B cell (primary cell): ENCODE measurements at regions not wholly inside any gene's neighbourhood (a gene's known extent, or its start where the extent isn't known, plus 50 kb on each side); places are given as distances from the start of the nearest gene placed in this dataset.

ENCODE experiments used
- ATAC-seq: fragments of 200-7000 bp; cut with Tn5 transposase; one replicate; pipeline ENCODE4 v1.10.0; 2021; ENCODE audit warnings: low read depth, mild to moderate bottlenecking, moderate number of reproducible peaks, moderate library complexity
- CTCF ChIA-PET: fragments of 350-600 bp; sonication (Branson Sonifier 250); formaldehyde crosslinking; loops from one replicate; lab custom pipeline; 2021; ENCODE audit warnings: antibody characterized with exemption, inconsistent platforms; lab: Charles Lee
- POLR2A ChIA-PET: fragments of 350-600 bp; sonication (Branson Sonifier 250); formaldehyde crosslinking; loops from one replicate; lab custom pipeline; 2021; ENCODE audit warnings: antibody characterized with exemption; lab: Charles Lee
- DNase-seq: peaks from one replicate; pipeline ENCODE4 v3.0.0; 2013
- H2AFZ ChIP-seq: 2 replicates; pipeline ENCODE4 v1.6.1; 2012; ENCODE audit warnings: mild to moderate bottlenecking, low read depth, low read length; ENCODE audit not compliant: insufficient read depth, poor library complexity, severe bottlenecking
- H3K27ac ChIP-seq, 2 donors: 1 replicate in 1 of 2; 2 replicates in 1 of 2; pipeline ENCODE4 v1.5.1; 2012 to 2013; ENCODE audit warnings: low read length in 2 of 2, mild to moderate bottlenecking in 2 of 2, moderate library complexity in 1 of 2
- H3K27me3 ChIP-seq, 4 experiments: fragments of 200-600 bp in 1 of 4; sonication (generic) in 1 of 4; replicated peaks in 1 of 4; 1 replicate in 2 of 4; 2 replicates in 2 of 4; pipeline versions ENCODE4 v1.6.1 to v1.7.0; 2013 to 2016; ENCODE audit warnings: low read length in 3 of 4, mild to moderate bottlenecking in 2 of 4, mixed read lengths in 1 of 4, moderate library complexity in 1 of 4; ENCODE audit not compliant: insufficient read depth in 4 of 4, control insufficient read depth in 3 of 4; ENCODE audit errors: control extremely low read depth in 1 of 4
- H3K36me3 ChIP-seq, 2 experiments: replicated peaks in 1 of 2; 1 replicate in 1 of 2; 2 replicates in 1 of 2; pipeline versions ENCODE4 v1.6.1 to v1.7.1; 2013; ENCODE audit warnings: low read length in 1 of 2; ENCODE audit not compliant: insufficient read depth in 2 of 2, control insufficient read depth in 1 of 2; ENCODE audit errors: control extremely low read depth in 1 of 2, extremely low read depth in 1 of 2
- H3K4me1 ChIP-seq, 2 donors: fragments of 200-600 bp in 1 of 2; sonication (generic) in 1 of 2; 1 replicate in 1 of 2; 2 replicates in 1 of 2; pipeline versions ENCODE4 v1.5.1 to v1.6.1; 2013 to 2017; ENCODE audit warnings: low read length in 2 of 2; ENCODE audit not compliant: control insufficient read depth in 2 of 2, insufficient read depth in 2 of 2
- H3K4me2 ChIP-seq: replicated peaks from 2 replicates; pipeline ENCODE3; 2012; ENCODE audit warnings: mild to moderate bottlenecking, low read depth, low read length; ENCODE audit not compliant: poor library complexity, severe bottlenecking
- H3K4me3 ChIP-seq, 5 experiments: fragments of 200-600 bp in 1 of 5; sonication (generic) in 1 of 5; 1 replicate in 3 of 5; 2 replicates in 2 of 5; pipeline versions ENCODE4 v1.5.1 to v1.7.0; 2011 to 2016; ENCODE audit warnings: low read length in 4 of 5, mild to moderate bottlenecking in 4 of 5, low read depth in 2 of 5, control low read depth in 1 of 5, moderate library complexity in 1 of 5; ENCODE audit not compliant: insufficient read depth in 1 of 5; ENCODE audit errors: control extremely low read depth in 1 of 5, extremely low read depth in 1 of 5
- H3K79me2 ChIP-seq: fragments of 200-600 bp; sonication (generic); one replicate; pipeline ENCODE4 v1.6.0; 2016; ENCODE audit warnings: low read length; ENCODE audit not compliant: control insufficient read depth, insufficient read depth
- H3K9ac ChIP-seq: fragments of 200-600 bp; sonication (generic); 2 replicates; pipeline ENCODE4 v1.6.1; 2017; ENCODE audit warnings: mild to moderate bottlenecking, low read length, moderate library complexity
- H3K9me3 ChIP-seq, 3 donors: one replicate each; pipeline versions ENCODE4 v1.6.1 to v1.7.1; 2013; ENCODE audit warnings: low read length in 2 of 3; ENCODE audit not compliant: control insufficient read depth in 2 of 3, insufficient read depth in 1 of 3; ENCODE audit errors: control extremely low read depth in 1 of 3
- H4K20me1 ChIP-seq: 2 replicates; pipeline ENCODE4 v1.6.0; 2012; ENCODE audit warnings: mild to moderate bottlenecking, low read length; ENCODE audit not compliant: insufficient read depth, control insufficient read depth, poor library complexity, severe bottlenecking
- H3K27ac Mint-ChIP-seq: one replicate; pipeline ENCODE4 v1.8.0; 2021; ENCODE audit warnings: mixed read lengths
- H3K27me3 Mint-ChIP-seq: one replicate; pipeline ENCODE4 v1.8.0; 2021; ENCODE audit warnings: mixed read lengths
- H3K4me1 Mint-ChIP-seq: one replicate; pipeline ENCODE4 v1.8.0; 2021; ENCODE audit warnings: mixed read lengths
- H3K4me3 Mint-ChIP-seq: one replicate; pipeline ENCODE4 v1.8.0; 2021; ENCODE audit warnings: mixed read lengths
- H3K9me3 Mint-ChIP-seq: one replicate; pipeline ENCODE4 v1.8.0; 2022; ENCODE audit warnings: mixed read lengths; ENCODE audit not compliant: insufficient read depth
- CTCF ChIP-seq: fragments of 200-600 bp; IDR thresholded peaks from one replicate; pipeline ENCODE4 v1.8.0; 2022; ENCODE audit warnings: antibody characterized with exemption, mild to moderate bottlenecking
- EZH2 ChIP-seq: IDR thresholded peaks from 2 replicates; pipeline ENCODE4 v1.6.1; 2012; ENCODE audit warnings: borderline replicate concordance, low read depth, mild to moderate bottlenecking, moderate library complexity, low read length; ENCODE audit not compliant: insufficient read depth, poor library complexity, severe bottlenecking
- WGBS: methylation state at CpG from one replicate; pipeline ENCODE4 v1.1.5; 2013; ENCODE audit warnings: missing lambda C conversion rate; ENCODE audit not compliant: insufficient coverage; 5-methylcytosine and 5-hydroxymethylcytosine counted together
- intact Hi-C: fragments of 100-400 bp; cut with micrococcal nuclease; formaldehyde crosslinking; loops from one replicate; pipeline ENCODE4 v1.10.0; 2022

- Histone ChIP-seq H3K27ac (no peak overlapping the region), H3K79me2 (no peaks in the 10 kb centered on the region), H3K4me3 (no peak overlapping the region), H4K20me1 (no peaks in the 10 kb centered on the region), H2AFZ (no peak overlapping the region), H3K4me2 (no peak overlapping the region), H3K4me1 (no peaks in the 10 kb centered on the region), H3K36me3 (no peaks in the 10 kb centered on the region), H3K27me3 (no peaks in the 10 kb centered on the region), H3K9ac (no peak overlapping the region), H3K9me3 (peaks cover 0 to 7% (median 0%) of the 10 kb centered on the region in 3 donors)
- ChIA-PET POLR2A (no interaction called here), CTCF (no interaction called here)
- DNase-seq: no peak
- Mint-ChIP-seq H3K27me3 (peaks cover 7% of the 10 kb centered on the region), H3K4me3 (no peak overlapping the region), H3K27ac (no peak overlapping the region), H3K9me3 (no peaks in the 10 kb centered on the region), H3K4me1 (no peaks in the 10 kb centered on the region)
- TF ChIP-seq CTCF (no peak), EZH2 (no peak)
- 93% methylated on average over 7 of the region's 7 CpGs for WGBS
- intact Hi-C loops: no loop called here
- ATAC-seq: no peak
Measured at GRCh38 chr16:9360075-9360474, 268.6 kb downstream of the HAPSTR1 start.

GRCh38 chr16:9362050-9362449, 270.6 kb downstream of the HAPSTR1 start:
- Histone ChIP-seq H4K20me1 (no peaks in the 10 kb centered on the region), H3K4me1 (no peaks in the 10 kb centered on the region), H3K27me3 (no peaks in the 10 kb centered on the region), H3K36me3 (no peaks in the 10 kb centered on the region), H3K4me3 (no peak overlapping the region), H3K27ac (no peak overlapping the region), H3K4me2 (no peak overlapping the region), H3K9ac (no peak overlapping the region), H3K79me2 (no peaks in the 10 kb centered on the region), H2AFZ (no peak overlapping the region), H3K9me3 (peaks cover 0 to 9% (median 0%) of the 10 kb centered on the region in 3 donors)
- POLR2A ChIA-PET: no interaction called here
- TF ChIP-seq EZH2: no peak
- no peak for TF ChIP-seq CTCF
- Mint-ChIP-seq H3K27ac (no peak overlapping the region), H3K4me3 (no peak overlapping the region), H3K4me1 (no peaks in the 10 kb centered on the region), H3K27me3 (peaks cover 9% of the 10 kb centered on the region), H3K9me3 (no peaks in the 10 kb centered on the region)
- DNase-seq: no peak
- intact Hi-C loops: no loop called here
- CTCF ChIA-PET: interaction anchor here (1.4 kb wide), 1 partner anchor 9 kb away, joined by 3 read pairs; no protein-coding TSS in a partner anchor
- 85% methylated on average over 8 of the region's 8 CpGs for WGBS
- ATAC-seq: no peak
